WTC11 (cell line): ENCODE measurements at regions not wholly inside any gene's neighbourhood (a gene's known extent, or its start where the extent isn't known, plus 50 kb on each side); places are given as distances from the start of the nearest gene placed in this dataset.

ENCODE experiments used
- ATAC-seq: fragments of 200-7000 bp; cut with Tn5 transposase; 2 replicates; pipeline ENCODE4 v1.10.0; 2021; ENCODE audit warnings: mild to moderate bottlenecking, moderate library complexity
- CTCF ChIA-PET: fragments of 300-600 bp; sonication (Branson Sonifier 250); formaldehyde crosslinking; loops from one replicate; lab custom pipeline; 2021; ENCODE audit warnings: antibody characterized with exemption; lab: Charles Lee
- POLR2A ChIA-PET: fragments of 350-600 bp; sonication (Branson Sonifier 250); formaldehyde crosslinking; loops from one replicate; lab custom pipeline; 2021; ENCODE audit warnings: antibody characterized with exemption; lab: Charles Lee
- DNase-seq: peaks from one replicate; pipeline ENCODE4 v3.0.0; 2021; ENCODE audit warnings: low spot score
- H3K27ac Mint-ChIP-seq: 2 replicates; pipeline ENCODE4 v1.8.0; 2021; ENCODE audit warnings: mixed read lengths
- H3K27me3 Mint-ChIP-seq: 2 replicates; pipeline ENCODE4 v1.8.0; 2021; ENCODE audit warnings: low read depth, mild to moderate bottlenecking, moderate library complexity, mixed read lengths
- H3K36me3 Mint-ChIP-seq: 2 replicates; pipeline ENCODE4 v1.8.0; 2021; ENCODE audit warnings: mixed read lengths
- H3K4me1 Mint-ChIP-seq: 2 replicates; pipeline ENCODE4 v1.8.0; 2022; ENCODE audit warnings: mixed read lengths
- H3K4me3 Mint-ChIP-seq: 2 replicates; pipeline ENCODE4 v1.8.0; 2021; ENCODE audit warnings: mild to moderate bottlenecking, moderate library complexity, mixed read lengths
- H3K9me3 Mint-ChIP-seq: 2 replicates; pipeline ENCODE4 v1.8.0; 2021; ENCODE audit warnings: mixed read lengths
- AFF4 ChIP-seq: sonication (generic); formaldehyde crosslinking; IDR thresholded peaks from 2 replicates; pipeline ENCODE4 v1.8.1; 2023; ENCODE audit warnings: mild to moderate bottlenecking, missing genetic modification reagents, borderline replicate concordance
- EMX1 ChIP-seq: fragments of 250-450 bp; sonication (Bioruptor Pico); IDR thresholded peaks from 2 replicates; pipeline ENCODE4 v1.8.0; 2021; ENCODE audit warnings: mild to moderate bottlenecking
- FOXK1 ChIP-seq: sonication (generic); formaldehyde crosslinking; IDR thresholded peaks from 2 replicates; pipeline ENCODE4 v1.8.0; 2022; ENCODE audit warnings: mild to moderate bottlenecking, moderate library complexity, missing genetic modification reagents
- GABPB1 ChIP-seq: sonication (generic); formaldehyde crosslinking; IDR thresholded peaks from 2 replicates; pipeline ENCODE4 v1.8.1; 2023; ENCODE audit warnings: mild to moderate bottlenecking, missing genetic modification reagents
- GTF2I ChIP-seq: fragments of 250-450 bp; sonication (Bioruptor Pico); conservative IDR thresholded peaks from 2 replicates; pipeline ENCODE4 v1.4.0; 2021; ENCODE audit warnings: mild to moderate bottlenecking
- HMGA2 ChIP-seq: fragments of 250-450 bp; sonication (Bioruptor Pico); IDR thresholded peaks from 2 replicates; pipeline ENCODE4 v1.4.0; 2021; ENCODE audit warnings: mild to moderate bottlenecking, moderate library complexity
- IRF2 ChIP-seq: sonication (generic); formaldehyde crosslinking; IDR thresholded peaks from 2 replicates; pipeline ENCODE4 v1.8.0; 2022; ENCODE audit warnings: low read depth, missing genetic modification reagents, borderline replicate concordance
- KAT7 ChIP-seq: sonication (generic); formaldehyde crosslinking; IDR thresholded peaks from 2 replicates; pipeline ENCODE4 v1.8.1; 2023; ENCODE audit warnings: missing genetic modification reagents, mild to moderate bottlenecking, borderline replicate concordance
- MAX ChIP-seq: sonication (generic); formaldehyde crosslinking; IDR thresholded peaks from 2 replicates; pipeline ENCODE4 v1.8.0; 2022; ENCODE audit warnings: mild to moderate bottlenecking, missing genetic modification reagents
- NFE2L1 ChIP-seq: sonication (generic); formaldehyde crosslinking; IDR thresholded peaks from 2 replicates; pipeline ENCODE4 v1.8.1; 2023; ENCODE audit warnings: missing genetic modification reagents
- NFYB ChIP-seq: sonication (generic); formaldehyde crosslinking; conservative IDR thresholded peaks from 2 replicates; pipeline ENCODE4 v1.8.0; 2022; ENCODE audit warnings: low read depth, missing genetic modification reagents
- PRRX2 ChIP-seq: fragments of 250-450 bp; sonication (Bioruptor Pico); IDR thresholded peaks from 2 replicates; pipeline ENCODE4 v1.8.0; 2021; ENCODE audit warnings: mild to moderate bottlenecking
- SMAD3 ChIP-seq: sonication (generic); formaldehyde crosslinking; IDR thresholded peaks from 2 replicates; pipeline ENCODE4 v1.8.0; 2022; ENCODE audit warnings: missing genetic modification reagents, mild to moderate bottlenecking, borderline replicate concordance
- SP1 ChIP-seq: sonication (generic); formaldehyde crosslinking; conservative IDR thresholded peaks from 2 replicates; pipeline ENCODE4 v1.8.1; 2022; ENCODE audit warnings: missing genetic modification reagents
- USF2 ChIP-seq: sonication (generic); formaldehyde crosslinking; IDR thresholded peaks from 2 replicates; pipeline ENCODE4 v1.8.1; 2023; ENCODE audit warnings: mild to moderate bottlenecking, missing genetic modification reagents, moderate library complexity
- ZBTB21 ChIP-seq: sonication (generic); formaldehyde crosslinking; IDR thresholded peaks from 2 replicates; pipeline ENCODE4 v1.8.1; 2023; ENCODE audit warnings: mild to moderate bottlenecking, missing genetic modification reagents, borderline replicate concordance
- ZMAT4 ChIP-seq: fragments of 250-450 bp; sonication (Bioruptor Pico); IDR thresholded peaks from 2 replicates; pipeline ENCODE4 v1.9.0; 2021; ENCODE audit warnings: mild to moderate bottlenecking
- ZNF425 ChIP-seq: fragments of 250-450 bp; sonication (Bioruptor Pico); conservative IDR thresholded peaks from 2 replicates; pipeline ENCODE4 v1.9.0; 2021; ENCODE audit warnings: mild to moderate bottlenecking

- ATAC-seq = no peak
- TF ChIP-seq SP1 (CRISPR knock-in tag) (no peak), IRF2 (no peak), EMX1 (no peak), AFF4 (CRISPR knock-in tag) (no peak), GTF2I (CRISPR knock-in tag) (no peak), GABPB1 (no peak), HMGA2 (no peak), USF2 (CRISPR knock-in tag) (no peak), PRRX2 (CRISPR knock-in tag) (no peak), NFE2L1 (no peak), KAT7 (CRISPR knock-in tag) (no peak), NFYB (CRISPR knock-in tag) (no peak), SMAD3 (no peak), MAX (CRISPR knock-in tag) (no peak), FOXK1 (no peak), ZBTB21 (CRISPR knock-in tag) (no peak), ZMAT4 (CRISPR knock-in tag) (no peak)
- no peak for DNase-seq
- ChIA-PET CTCF (no interaction called here), POLR2A (no interaction called here)
- Mint-ChIP-seq H3K4me1 (peaks cover 21% of the 10 kb centered on the region), H3K36me3 (no peaks in the 10 kb centered on the region), H3K27me3 (no peaks in the 10 kb centered on the region), H3K27ac (no peak overlapping the region), H3K9me3 (peaks cover 12% of the 10 kb centered on the region), H3K4me3 (no peak overlapping the region)
These were observed 375.3 kb upstream of the PSMD7 start for GRCh38 chr16:73921295-73921694.

- DNase-seq = no peak
- Mint-ChIP-seq H3K36me3 (no peaks in the 10 kb centered on the region), H3K27me3 (no peaks in the 10 kb centered on the region), H3K4me1 (peaks cover 37% of the 10 kb centered on the region)
- TF ChIP-seq ZNF425 (CRISPR knock-in tag) (no peak), NFE2L1 (no peak)
- TF ChIP-seq, all 79 proteins: peak for 0
- ChIA-PET CTCF (no interaction called here), POLR2A (no interaction called here)
- no peak overlapping the region for H3K27ac Mint-ChIP-seq
- H3K9me3 Mint-ChIP-seq = peaks cover 3% of the 10 kb centered on the region; the same call in 1 of the 2 replicates
- H3K4me3 Mint-ChIP-seq = no peak overlapping the region
- ATAC-seq = no peak
These were observed 379.6 kb upstream of the PSMD7 start for GRCh38 chr16:73916829-73917594.
